Adrenal gland (tissue), 5 donors: ENCODE measurements at regions not wholly inside any gene's neighbourhood (a gene's known extent, or its start where the extent isn't known, plus 50 kb on each side); places are given as distances from the start of the nearest gene placed in this dataset.

Experiments
- POLR2A ChIP-seq, 2 donors: fragments of 450-650 bp; IDR thresholded peaks; one replicate each; pipeline ENCODE4 v1.6.1; 2017; ENCODE audit warnings: antibody characterized with exemption in 2 of 2, mild to moderate bottlenecking in 2 of 2, moderate library complexity in 1 of 2
- TF ChIP-seq, protein P1 (sequence below), 6 experiments: fragments of 450-650 bp in 4 of 6; fragments of 200-600 bp in 2 of 6; sonication (generic) in 1 of 6; IDR thresholded peaks; 1 replicate in 5 of 6; 2 replicates in 1 of 6; pipeline versions ENCODE4 v1.5.1 to v1.8.0; 2016 to 2021; ENCODE audit warnings: antibody characterized with exemption in 6 of 6, mild to moderate bottlenecking in 2 of 6, moderate library complexity in 1 of 6
- donor health status: DM: no; HTN: no; CAD: no.

DNA sequence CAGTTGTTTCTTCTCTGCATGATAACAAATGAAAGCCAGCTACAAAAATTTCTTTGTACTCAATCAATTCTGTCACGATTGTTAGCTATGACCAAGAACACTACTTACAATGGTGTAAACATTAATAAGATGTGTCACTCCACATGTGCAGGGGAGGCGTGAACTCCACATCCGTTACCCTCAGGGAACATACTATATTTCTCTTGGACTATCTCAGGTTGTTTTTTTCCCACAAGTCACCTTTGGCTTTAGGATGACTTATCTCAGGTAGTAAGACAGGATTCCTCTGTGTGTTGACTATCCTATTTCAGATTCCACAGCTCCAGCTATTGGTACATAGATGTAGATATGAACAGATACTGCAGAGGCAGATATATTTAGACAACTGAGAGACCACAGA is 423.3 kb upstream of the GRM7 start:
- TF ChIP-seq, protein P1, sequence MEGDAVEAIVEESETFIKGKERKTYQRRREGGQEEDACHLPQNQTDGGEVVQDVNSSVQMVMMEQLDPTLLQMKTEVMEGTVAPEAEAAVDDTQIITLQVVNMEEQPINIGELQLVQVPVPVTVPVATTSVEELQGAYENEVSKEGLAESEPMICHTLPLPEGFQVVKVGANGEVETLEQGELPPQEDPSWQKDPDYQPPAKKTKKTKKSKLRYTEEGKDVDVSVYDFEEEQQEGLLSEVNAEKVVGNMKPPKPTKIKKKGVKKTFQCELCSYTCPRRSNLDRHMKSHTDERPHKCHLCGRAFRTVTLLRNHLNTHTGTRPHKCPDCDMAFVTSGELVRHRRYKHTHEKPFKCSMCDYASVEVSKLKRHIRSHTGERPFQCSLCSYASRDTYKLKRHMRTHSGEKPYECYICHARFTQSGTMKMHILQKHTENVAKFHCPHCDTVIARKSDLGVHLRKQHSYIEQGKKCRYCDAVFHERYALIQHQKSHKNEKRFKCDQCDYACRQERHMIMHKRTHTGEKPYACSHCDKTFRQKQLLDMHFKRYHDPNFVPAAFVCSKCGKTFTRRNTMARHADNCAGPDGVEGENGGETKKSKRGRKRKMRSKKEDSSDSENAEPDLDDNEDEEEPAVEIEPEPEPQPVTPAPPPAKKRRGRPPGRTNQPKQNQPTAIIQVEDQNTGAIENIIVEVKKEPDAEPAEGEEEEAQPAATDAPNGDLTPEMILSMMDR (IDR thresholded peaks at IDR 0.05) = no peak
- TF ChIP-seq POLR2A (IDR thresholded peaks at IDR 0.05) = no peak
